CD8-positive, alpha-beta memory T cell (primary cell): ENCODE measurements at regions not wholly inside any gene's neighbourhood (a gene's known extent, or its start where the extent isn't known, plus 50 kb on each side); places are given as distances from the start of the nearest gene placed in this dataset.

Experiments
- CTCF ChIA-PET: fragments of 350-600 bp; sonication (Branson Sonifier 250); formaldehyde crosslinking; loops from one replicate; lab custom pipeline; 2021; ENCODE audit warnings: antibody characterized with exemption; lab: Charles Lee
- POLR2A ChIA-PET: fragments of 350-600 bp; sonication (Branson Sonifier 250); formaldehyde crosslinking; loops from one replicate; lab custom pipeline; 2021; ENCODE audit warnings: antibody characterized with exemption; lab: Charles Lee
- DNase-seq, 5 donors: peaks; one replicate each; pipeline versions ENCODE4 v3.0.0 to v3.0.0-alpha.2; 2020 to 2022; ENCODE audit warnings: mixed read lengths in 1 of 5
- H3K27ac ChIP-seq: one replicate; pipeline ENCODE4 v1.7.0; 2013; ENCODE audit warnings: low read depth, mild to moderate bottlenecking, low read length, moderate library complexity
- H3K27me3 ChIP-seq: 2 replicates; pipeline ENCODE4 v1.7.0; 2013; ENCODE audit warnings: low read length, mild to moderate bottlenecking; ENCODE audit not compliant: insufficient read depth, poor library complexity, severe bottlenecking
- H3K36me3 ChIP-seq: 2 replicates; pipeline ENCODE4 v1.7.0; 2013; ENCODE audit warnings: mild to moderate bottlenecking, low read length, moderate library complexity; ENCODE audit not compliant: insufficient read depth
- H3K4me1 ChIP-seq: 2 replicates; pipeline ENCODE4 v1.7.0; 2013; ENCODE audit warnings: mild to moderate bottlenecking, low read length, moderate library complexity; ENCODE audit not compliant: insufficient read depth
- H3K4me3 ChIP-seq: 2 replicates; pipeline ENCODE4 v1.7.0; 2013; ENCODE audit warnings: mild to moderate bottlenecking, low read length
- H3K9me3 ChIP-seq: 2 replicates; pipeline ENCODE4 v1.7.0; 2013; ENCODE audit warnings: mild to moderate bottlenecking, low read length
- H3K27ac Mint-ChIP-seq, 8 donors: one replicate each; pipeline ENCODE4 v1.8.0; 2020 to 2021; ENCODE audit warnings: mixed read lengths in 8 of 8, mild to moderate bottlenecking in 6 of 8, inconsistent platforms in 3 of 8, moderate library complexity in 3 of 8
- H3K27me3 Mint-ChIP-seq, 2 donors: one replicate each; pipeline ENCODE4 v1.8.0; 2020 to 2021; ENCODE audit warnings: mixed read lengths in 2 of 2, mild to moderate bottlenecking in 1 of 2, moderate library complexity in 1 of 2
- H3K36me3 Mint-ChIP-seq, 3 donors: one replicate each; pipeline ENCODE4 v1.8.0; 2020 to 2021; ENCODE audit warnings: mixed read lengths in 3 of 3, inconsistent platforms in 1 of 3, mild to moderate bottlenecking in 1 of 3
- H3K4me1 Mint-ChIP-seq, 3 donors: one replicate each; pipeline ENCODE4 v1.8.0; 2020 to 2021; ENCODE audit warnings: mixed read lengths in 3 of 3, inconsistent platforms in 1 of 3, mild to moderate bottlenecking in 1 of 3
- H3K4me3 Mint-ChIP-seq, 7 donors: one replicate each; pipeline ENCODE4 v1.8.0; 2020 to 2021; ENCODE audit warnings: mixed read lengths in 7 of 7, mild to moderate bottlenecking in 6 of 7, moderate library complexity in 4 of 7, inconsistent platforms in 2 of 7
- H3K9me3 Mint-ChIP-seq, 5 donors: one replicate each; pipeline ENCODE4 v1.8.0; 2020 to 2022; ENCODE audit warnings: mixed read lengths in 5 of 5, mild to moderate bottlenecking in 3 of 5, moderate library complexity in 2 of 5, inconsistent platforms in 1 of 5

DNA sequence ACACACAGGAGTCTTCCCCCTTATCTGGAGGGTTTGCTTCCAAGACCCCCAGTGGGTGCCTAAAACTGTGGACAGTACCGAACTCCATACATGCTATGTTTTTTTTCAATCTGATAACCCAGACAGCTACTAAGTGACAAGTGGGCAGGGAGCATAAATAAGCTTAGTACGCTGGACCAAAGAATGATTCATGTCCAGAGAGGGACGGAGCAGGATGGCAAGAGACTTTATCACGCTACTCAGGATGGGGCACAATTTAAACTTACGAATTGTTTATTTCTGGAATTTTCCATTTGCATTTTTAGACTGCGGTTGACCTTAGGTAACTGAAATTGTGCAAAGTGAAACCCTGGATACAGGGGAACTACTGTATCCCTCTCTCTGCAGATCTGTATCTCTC is 410.0 kb upstream of the MKI67 start:
- no peak for DNase-seq
- Histone ChIP-seq H3K27me3 (peaks cover 6% of the 10 kb centered on the region), H3K9me3 (no peaks in the 10 kb centered on the region), H3K27ac (no peak overlapping the region), H3K36me3 (no peaks in the 10 kb centered on the region), H3K4me1 (no peaks in the 10 kb centered on the region), H3K4me3 (no peak overlapping the region)
- Mint-ChIP-seq H3K27me3 (peaks cover 16 to 35% of the 10 kb centered on the region in 2 donors), H3K4me1 (no peaks in the 10 kb centered on the region), H3K4me3 (no peak overlapping the region), H3K36me3 (peaks cover 0 to 4% (median 0%) of the 10 kb centered on the region in 3 donors), H3K9me3 (peaks cover 0 to 5% (median 3%) of the 10 kb centered on the region in 5 donors), H3K27ac (no peak overlapping the region)
- ChIA-PET CTCF (no interaction called here), POLR2A (no interaction called here)

DNA sequence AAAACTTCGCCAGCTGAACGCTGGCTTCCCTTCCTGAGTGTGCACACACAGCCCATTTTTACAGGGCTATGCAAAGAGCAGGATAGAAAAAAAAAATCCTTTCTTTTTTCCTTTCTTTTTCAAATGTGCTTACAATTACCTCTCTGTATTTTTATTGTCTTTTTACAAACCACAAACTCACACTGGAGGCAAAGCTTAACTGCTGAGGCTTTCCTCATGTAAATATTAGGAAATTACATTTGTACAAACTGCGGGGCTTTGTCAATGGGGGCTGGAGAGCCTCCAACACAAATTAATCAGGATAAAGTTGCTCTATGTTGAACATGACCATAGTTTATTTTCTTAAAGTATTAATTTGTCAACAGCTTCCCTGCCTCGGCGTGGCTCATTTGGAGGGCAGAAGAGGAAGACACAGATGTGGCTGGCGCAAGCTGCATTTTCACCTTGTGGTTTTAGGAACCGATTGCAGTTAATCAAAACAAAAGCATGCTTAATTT is 411.7 kb upstream of the MKI67 start:
- Mint-ChIP-seq H3K4me1 (no peaks in the 10 kb centered on the region), H3K4me3 (no peak overlapping the region), H3K27ac (no peak overlapping the region), H3K9me3 (peaks cover 0 to 4% (median 2%) of the 10 kb centered on the region in 5 donors), H3K36me3 (peaks cover 0 to 4% (median 0%) of the 10 kb centered on the region in 3 donors), H3K27me3 (peaks cover 19 to 43% of the 10 kb centered on the region in 2 donors)
- no peaks in the 10 kb centered on the region for H3K4me1 ChIP-seq
- peaks cover 6% of the 10 kb centered on the region for H3K27me3 ChIP-seq
- H3K27ac ChIP-seq, result no peak overlapping the region
- DNase-seq, result no peak
- H3K4me3 ChIP-seq, result no peak overlapping the region
- no peaks in the 10 kb centered on the region for H3K36me3 ChIP-seq
- ChIA-PET POLR2A (no interaction called here), CTCF (no interaction called here)
- no peaks in the 10 kb centered on the region for H3K9me3 ChIP-seq

DNA sequence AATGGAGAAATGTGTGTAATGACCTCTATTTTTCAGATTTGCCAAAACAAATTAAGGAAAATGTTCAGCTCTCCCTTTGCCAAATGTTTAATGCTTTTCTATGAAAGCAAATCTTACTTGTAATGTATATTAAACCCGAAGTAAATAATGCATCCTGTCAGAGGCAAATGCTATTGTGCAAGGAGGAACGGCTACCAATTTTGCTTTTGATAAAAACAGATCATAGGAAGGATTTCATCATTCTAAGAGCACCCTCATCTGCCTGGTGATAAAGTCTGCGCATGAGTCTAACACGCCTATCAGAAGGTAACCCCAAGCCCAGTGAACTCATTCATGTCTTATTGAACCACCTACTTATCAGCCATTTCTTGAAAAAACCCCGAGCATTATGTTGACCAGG is 412.4 kb upstream of the MKI67 start:
- no peaks in the 10 kb centered on the region for H3K4me1 ChIP-seq
- no peak overlapping the region for H3K4me3 ChIP-seq
- no peaks in the 10 kb centered on the region for H3K4me1 Mint-ChIP-seq
- peaks cover 0 to 2% (median 0%) of the 10 kb centered on the region in 3 donors for H3K36me3 Mint-ChIP-seq
- CTCF ChIA-PET, result no interaction called here
- no peaks in the 10 kb centered on the region for H3K9me3 ChIP-seq
- peaks cover 0 to 3% (median 2%) of the 10 kb centered on the region in 5 donors for H3K9me3 Mint-ChIP-seq
- H3K27ac Mint-ChIP-seq, result no peak overlapping the region
- no peak overlapping the region for H3K27ac ChIP-seq
- H3K27me3 Mint-ChIP-seq, result peaks cover 19 to 43% of the 10 kb centered on the region in 2 donors
- DNase-seq, result no peak
- H3K36me3 ChIP-seq, result no peaks in the 10 kb centered on the region
- no peak overlapping the region for H3K4me3 Mint-ChIP-seq
- H3K27me3 ChIP-seq, result peaks cover 6% of the 10 kb centered on the region
- POLR2A ChIA-PET, result no interaction called here

- POLR2A ChIA-PET, result no interaction called here
- peaks cover 6% of the 10 kb centered on the region for H3K27me3 ChIP-seq
- no peaks in the 10 kb centered on the region for H3K36me3 ChIP-seq
- no peaks in the 10 kb centered on the region for H3K4me1 Mint-ChIP-seq
- no peaks in the 10 kb centered on the region for H3K4me1 ChIP-seq
- CTCF ChIA-PET, result no interaction called here
- H3K4me3 ChIP-seq, result no peak overlapping the region
- no peak overlapping the region for H3K27ac ChIP-seq
- H3K27ac Mint-ChIP-seq, result no peak overlapping the region
- no peak for DNase-seq
- no peaks in the 10 kb centered on the region for H3K9me3 ChIP-seq
- H3K36me3 Mint-ChIP-seq, result no peaks in the 10 kb centered on the region
- no peak overlapping the region for H3K4me3 Mint-ChIP-seq
- H3K9me3 Mint-ChIP-seq, result peaks cover 0 to 3% (median 2%) of the 10 kb centered on the region in 5 donors
- H3K27me3 Mint-ChIP-seq, result peaks cover 18 to 40% of the 10 kb centered on the region in 2 donors
Observed at GRCh38 chr10:128539510-128540127, 413.4 kb upstream of the MKI67 start.

- peaks cover 15 to 34% of the 10 kb centered on the region in 2 donors for H3K27me3 Mint-ChIP-seq
- POLR2A ChIA-PET, result no interaction called here
- H3K4me1 ChIP-seq, result no peaks in the 10 kb centered on the region
Observed at GRCh38 chr10:128540128-128540762, 414.0 kb upstream of the MKI67 start.

DNA sequence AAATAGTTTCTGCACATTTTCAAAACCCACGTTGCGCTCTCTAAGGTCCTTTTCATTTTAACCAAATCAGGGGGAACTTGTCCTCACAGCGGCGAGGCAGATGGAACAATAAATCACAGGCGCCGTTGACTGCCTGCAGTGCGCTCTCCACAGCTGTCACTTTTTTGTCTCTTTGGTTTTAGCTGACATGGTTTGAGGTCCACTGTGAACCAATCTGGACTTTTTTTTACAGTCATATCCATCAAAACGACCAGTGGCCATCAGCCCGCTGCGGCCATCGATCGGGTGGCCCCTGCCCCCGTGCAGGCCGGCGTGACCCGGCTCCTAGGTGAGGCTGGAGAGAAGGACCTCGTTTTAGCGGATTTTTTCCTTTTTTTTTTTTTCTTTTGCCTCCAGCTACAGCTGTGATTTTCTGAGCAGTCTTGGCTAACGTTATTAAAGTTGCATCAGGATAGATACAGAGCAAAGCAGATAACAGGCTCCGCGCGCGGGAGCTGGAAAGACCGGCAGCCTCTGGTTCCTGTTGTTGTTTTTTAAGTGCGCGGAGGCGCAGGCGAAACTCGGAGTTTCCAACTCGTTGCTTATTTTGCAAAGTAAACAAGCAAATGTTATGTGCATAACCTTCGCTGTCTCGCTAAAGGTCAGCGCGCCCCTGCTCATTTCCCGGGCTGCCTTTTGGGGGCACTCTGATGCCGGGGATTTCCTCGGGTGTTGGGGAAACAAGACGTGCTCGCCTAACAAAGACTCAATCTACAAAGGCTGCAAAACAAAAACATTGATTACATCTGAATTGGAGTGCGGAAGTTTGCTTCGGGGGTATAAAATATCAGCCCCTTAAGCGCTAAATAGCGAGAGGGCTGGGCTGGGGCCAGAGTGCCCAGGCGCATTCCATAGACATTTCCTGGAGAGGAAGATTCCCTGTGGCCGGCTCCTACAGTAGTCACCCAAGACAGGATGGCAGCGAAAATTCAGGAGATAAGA is 414.8 kb upstream of the MKI67 start:
- ChIA-PET CTCF (no interaction called here), POLR2A (no interaction called here)
- no peak for DNase-seq
- Mint-ChIP-seq H3K27me3 (peaks cover 15 to 33% of the 10 kb centered on the region in 2 donors), H3K4me1 (no peaks in the 10 kb centered on the region), H3K4me3 (no peak overlapping the region), H3K36me3 (no peaks in the 10 kb centered on the region), H3K27ac (no peak overlapping the region), H3K9me3 (peaks cover 0 to 3% (median 2%) of the 10 kb centered on the region in 5 donors)
- no peak overlapping the region for H3K27ac ChIP-seq
- H3K4me1 ChIP-seq, result no peaks in the 10 kb centered on the region
- peaks cover 6% of the 10 kb centered on the region for H3K27me3 ChIP-seq
- H3K36me3 ChIP-seq, result no peaks in the 10 kb centered on the region
- no peak overlapping the region for H3K4me3 ChIP-seq
- no peaks in the 10 kb centered on the region for H3K9me3 ChIP-seq

More at GRCh38 chr10:128540128-128540762, 414.0 kb upstream of the MKI67 start:
- no peak overlapping the region for H3K27ac ChIP-seq
- H3K9me3 ChIP-seq, result no peaks in the 10 kb centered on the region
- Mint-ChIP-seq H3K27ac (no peak overlapping the region), H3K36me3 (no peaks in the 10 kb centered on the region), H3K9me3 (peaks cover 0 to 3% (median 2%) of the 10 kb centered on the region in 5 donors), H3K4me1 (no peaks in the 10 kb centered on the region), H3K4me3 (no peak overlapping the region)
- H3K4me3 ChIP-seq, result no peak overlapping the region
- H3K27me3 ChIP-seq, result peaks cover 6% of the 10 kb centered on the region
- no peak for DNase-seq
- H3K36me3 ChIP-seq, result no peaks in the 10 kb centered on the region
- CTCF ChIA-PET, result no interaction called here

- ChIA-PET POLR2A (no interaction called here), CTCF (no interaction called here)
- no peaks in the 10 kb centered on the region for H3K36me3 Mint-ChIP-seq
Observed at GRCh38 chr10:128541926-128542475, 415.8 kb upstream of the MKI67 start.

More at GRCh38 chr10:128541926-128542475, 415.8 kb upstream of the MKI67 start:
- Histone ChIP-seq H3K9me3 (no peaks in the 10 kb centered on the region), H3K27ac (no peak overlapping the region), H3K36me3 (no peaks in the 10 kb centered on the region), H3K4me3 (no peak overlapping the region), H3K4me1 (no peaks in the 10 kb centered on the region), H3K27me3 (peaks cover 6% of the 10 kb centered on the region)
- peaks cover 14 to 31% of the 10 kb centered on the region in 2 donors for H3K27me3 Mint-ChIP-seq
- H3K27ac Mint-ChIP-seq, result no peak overlapping the region
- H3K4me3 Mint-ChIP-seq, result no peak overlapping the region
- H3K4me1 Mint-ChIP-seq, result no peaks in the 10 kb centered on the region
- H3K9me3 Mint-ChIP-seq, result peaks cover 0 to 3% (median 2%) of the 10 kb centered on the region in 5 donors
- DNase-seq, result no peak
